ENCODE measurements at regions not wholly inside any gene's neighbourhood (a gene's known extent, or its start where the extent isn't known, plus 50 kb on each side); places are given as distances from the start of the nearest gene placed in this dataset.

DNA sequence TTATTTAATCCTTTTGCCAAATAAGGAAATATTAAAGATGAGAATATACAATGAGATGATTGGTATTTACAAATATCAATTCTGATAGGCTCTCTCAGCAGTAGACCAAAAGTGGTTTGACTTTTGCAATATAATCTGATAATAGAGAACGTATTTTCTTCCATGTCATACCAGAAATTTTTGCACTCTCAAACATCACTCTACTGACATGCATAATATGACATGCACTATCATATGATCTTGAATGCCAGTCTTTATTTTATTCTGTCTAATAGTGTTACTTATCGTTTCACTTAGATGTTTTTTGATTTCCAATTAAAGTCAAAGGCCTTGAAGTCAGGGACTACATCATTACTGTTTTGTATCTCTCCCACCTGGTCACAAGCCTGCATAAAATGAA, 259.2 kb downstream of the PCDH7 start:
- no peak for DNase-seq (ENCODE audit: low spot score)
- H3K27me3 ChIP-seq (replicated peaks; ENCODE audit: insufficient read depth, low read depth, low read length, poor library complexity), result no peaks in the 10 kb centered on the region
- H3K4me3 ChIP-seq (ENCODE audit: low read depth, low read length, poor library complexity, severe bottlenecking), result no peak overlapping the region
- H3K27ac ChIP-seq (ENCODE audit: low read depth, low read length, poor library complexity, severe bottlenecking), result no peak overlapping the region
- BruUV-seq (replicated peaks), result no TSS peak
- intact Hi-C loops (cut with micrococcal nuclease; ENCODE audit: unreplicated experiment), result loop anchor here (10.0 kb wide), 1 partner anchor 215 kb away; no protein-coding TSS in a partner anchor
- no peaks in the 10 kb centered on the region for H3K9me3 ChIP-seq (ENCODE audit: low read depth, low read length, poor library complexity, severe bottlenecking)
- POLR2A ChIA-PET (ENCODE audit: low non-redundant PET), result no interaction called here
- no peak for TF ChIP-seq EZH2 (IDR thresholded peaks at IDR 0.05; ENCODE audit: borderline replicate concordance, low read depth, low read length, poor library complexity, severe bottlenecking)
- TF ChIP-seq, protein P1, sequence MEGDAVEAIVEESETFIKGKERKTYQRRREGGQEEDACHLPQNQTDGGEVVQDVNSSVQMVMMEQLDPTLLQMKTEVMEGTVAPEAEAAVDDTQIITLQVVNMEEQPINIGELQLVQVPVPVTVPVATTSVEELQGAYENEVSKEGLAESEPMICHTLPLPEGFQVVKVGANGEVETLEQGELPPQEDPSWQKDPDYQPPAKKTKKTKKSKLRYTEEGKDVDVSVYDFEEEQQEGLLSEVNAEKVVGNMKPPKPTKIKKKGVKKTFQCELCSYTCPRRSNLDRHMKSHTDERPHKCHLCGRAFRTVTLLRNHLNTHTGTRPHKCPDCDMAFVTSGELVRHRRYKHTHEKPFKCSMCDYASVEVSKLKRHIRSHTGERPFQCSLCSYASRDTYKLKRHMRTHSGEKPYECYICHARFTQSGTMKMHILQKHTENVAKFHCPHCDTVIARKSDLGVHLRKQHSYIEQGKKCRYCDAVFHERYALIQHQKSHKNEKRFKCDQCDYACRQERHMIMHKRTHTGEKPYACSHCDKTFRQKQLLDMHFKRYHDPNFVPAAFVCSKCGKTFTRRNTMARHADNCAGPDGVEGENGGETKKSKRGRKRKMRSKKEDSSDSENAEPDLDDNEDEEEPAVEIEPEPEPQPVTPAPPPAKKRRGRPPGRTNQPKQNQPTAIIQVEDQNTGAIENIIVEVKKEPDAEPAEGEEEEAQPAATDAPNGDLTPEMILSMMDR (conservative IDR thresholded peaks at IDR 0.05; ENCODE audit: low read depth, low read length), result no peak
- H3K4me1 ChIP-seq (ENCODE audit: insufficient read depth, low read length, poor library complexity, severe bottlenecking), result peaks cover 9% of the 10 kb centered on the region
- CTCF ChIA-PET, result no interaction called here
- no peaks in the 10 kb centered on the region for H3K36me3 ChIP-seq (ENCODE audit: insufficient read depth, low read length, poor library complexity, severe bottlenecking)

DNA sequence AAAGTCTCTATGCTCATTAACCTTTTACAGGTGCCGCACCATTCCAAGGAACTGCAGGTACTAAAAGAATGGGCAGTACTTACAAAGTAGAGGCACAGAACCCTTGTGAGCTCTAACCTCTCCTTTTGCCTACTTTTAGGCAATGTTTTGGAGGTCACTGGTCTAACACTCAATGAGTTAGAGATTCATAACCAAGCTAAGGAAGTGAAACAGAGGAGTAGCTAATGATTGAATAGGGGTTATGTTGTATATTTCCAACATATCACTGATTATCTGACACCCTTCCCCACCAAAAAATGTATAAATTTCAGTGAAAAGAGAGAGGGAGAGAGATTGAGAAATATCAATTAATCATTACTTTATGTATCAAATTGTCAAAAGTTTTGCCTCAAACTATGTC, 269.3 kb downstream of the PCDH7 start:
- intact Hi-C loops (cut with micrococcal nuclease; ENCODE audit: unreplicated experiment), result no loop called here
- no peak for DNase-seq (ENCODE audit: low spot score)
- Histone ChIP-seq H3K27me3 (replicated peaks; ENCODE audit: insufficient read depth, low read depth, low read length, poor library complexity) (no peaks in the 10 kb centered on the region), H3K4me1 (ENCODE audit: insufficient read depth, low read length, poor library complexity, severe bottlenecking) (no peaks in the 10 kb centered on the region), H3K36me3 (ENCODE audit: insufficient read depth, low read length, poor library complexity, severe bottlenecking) (no peaks in the 10 kb centered on the region), H3K9me3 (ENCODE audit: low read depth, low read length, poor library complexity, severe bottlenecking) (no peaks in the 10 kb centered on the region), H3K27ac (ENCODE audit: low read depth, low read length, poor library complexity, severe bottlenecking) (no peak overlapping the region), H3K4me3 (ENCODE audit: low read depth, low read length, poor library complexity, severe bottlenecking) (no peak overlapping the region)
- ChIA-PET CTCF (no interaction called here), POLR2A (ENCODE audit: low non-redundant PET) (interaction anchor here (1.2 kb wide), 1 partner anchor 16 kb away, joined by 7 read pairs; no protein-coding TSS in a partner anchor)
- TF ChIP-seq, protein P1 (conservative IDR thresholded peaks at IDR 0.05; ENCODE audit: low read depth, low read length), result no peak
- TF ChIP-seq EZH2 (IDR thresholded peaks at IDR 0.05; ENCODE audit: borderline replicate concordance, low read depth, low read length, poor library complexity, severe bottlenecking), result no peak
- BruUV-seq (replicated peaks), result no TSS peak

DNA sequence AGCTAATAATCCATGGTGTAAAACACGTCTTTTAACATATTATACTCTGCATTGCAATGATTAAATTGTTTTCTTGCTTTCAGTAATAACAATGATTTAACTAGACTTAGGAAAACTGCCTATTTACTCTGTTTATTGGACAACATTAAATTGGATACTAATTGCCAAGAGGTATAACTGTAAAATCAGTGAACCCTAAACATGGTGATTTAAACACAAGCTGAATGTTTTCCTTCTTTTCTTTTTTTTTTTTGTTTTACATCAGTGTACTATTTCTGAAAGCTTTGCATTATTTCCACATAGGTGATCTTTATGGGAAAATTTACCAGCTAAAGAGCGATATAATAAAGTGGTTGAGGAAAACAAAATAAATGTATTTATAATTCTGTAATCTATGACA, 276.7 kb downstream of the PCDH7 start:
- ChIA-PET CTCF (no interaction called here), POLR2A (ENCODE audit: low non-redundant PET) (no interaction called here)

More for the DNA sequence above, 276.7 kb downstream of the PCDH7 start:
- H3K36me3 ChIP-seq (ENCODE audit: insufficient read depth, low read length, poor library complexity, severe bottlenecking), result no peaks in the 10 kb centered on the region
- TF ChIP-seq, protein P1 (conservative IDR thresholded peaks at IDR 0.05; ENCODE audit: low read depth, low read length), result no peak
- TF ChIP-seq EZH2 (IDR thresholded peaks at IDR 0.05; ENCODE audit: borderline replicate concordance, low read depth, low read length, poor library complexity, severe bottlenecking), result no peak
- H3K27ac ChIP-seq (ENCODE audit: low read depth, low read length, poor library complexity, severe bottlenecking), result no peak overlapping the region
- peaks cover 24% of the 10 kb centered on the region for H3K4me1 ChIP-seq (ENCODE audit: insufficient read depth, low read length, poor library complexity, severe bottlenecking)
- no TSS peak for BruUV-seq (replicated peaks)
- no peaks in the 10 kb centered on the region for H3K27me3 ChIP-seq (replicated peaks; ENCODE audit: insufficient read depth, low read depth, low read length, poor library complexity)
- no peak overlapping the region for H3K4me3 ChIP-seq (ENCODE audit: low read depth, low read length, poor library complexity, severe bottlenecking)
- DNase-seq (ENCODE audit: low spot score), result no peak
- intact Hi-C loops (cut with micrococcal nuclease; ENCODE audit: unreplicated experiment), result no loop called here
- peaks cover 6% of the 10 kb centered on the region for H3K9me3 ChIP-seq (ENCODE audit: low read depth, low read length, poor library complexity, severe bottlenecking)
